Sciatic nerve (tissue), 2 donors: ENCODE measurements at regions not wholly inside any gene's neighbourhood (a gene's known extent, or its start where the extent isn't known, plus 50 kb on each side); places are given as distances from the start of the nearest gene placed in this dataset.
"Not testable (repeated sequence)": the region's sequence is repeated elsewhere in the genome, so short reads cannot be mapped to it uniquely, and the experiment has no call there.

Experiments
- ATAC-seq: fragments of 200-7000 bp; cut with Tn5 transposase; one replicate; pipeline ENCODE4 v1.9.1; 2020; ENCODE audit warnings: mild to moderate bottlenecking, moderate library complexity
- DNase-seq: peaks from one replicate; pipeline ENCODE4 v3.0.0-alpha.2; 2020; ENCODE audit warnings: low spot score
- intact Hi-C: fragments of 100-400 bp; cut with DNase I; formaldehyde crosslinking; loops from one replicate; pipeline ENCODE4 v1.14.2; 2022
- donor health status: DM: no; HTN: no; CAD: no.
- donor health status: DM: no; HTN: no; CAD: no.

GRCh38 chr13:50730496-50731351 lies 112.8 kb downstream of the DLEU7 start:
- intact Hi-C loops: no loop called here
- DNase-seq (no peak), ATAC-seq (no peak)

DNA sequence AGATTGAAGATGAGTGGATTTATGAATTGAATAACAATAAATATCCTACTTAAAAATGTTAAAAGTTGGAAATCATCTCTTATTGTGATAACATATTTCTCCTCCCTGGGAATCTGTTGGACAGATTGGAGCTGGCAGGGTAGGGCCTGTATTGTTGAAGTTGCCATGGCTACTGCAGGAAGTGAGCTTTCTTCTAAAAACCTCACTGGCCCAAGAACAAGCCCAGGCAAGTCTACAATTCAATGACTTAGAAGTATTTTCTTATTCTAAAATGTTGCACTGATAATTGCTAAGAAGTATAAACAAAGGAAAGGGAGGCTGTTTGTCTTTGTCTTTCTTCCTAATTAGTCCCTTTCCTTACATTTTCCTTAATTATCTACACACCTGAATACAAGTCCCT lies 112.1 kb downstream of the DLEU7 start:
- intact Hi-C loops: no loop called here
- DNase-seq: no peak
- ATAC-seq: peak; percentile 71

DNA sequence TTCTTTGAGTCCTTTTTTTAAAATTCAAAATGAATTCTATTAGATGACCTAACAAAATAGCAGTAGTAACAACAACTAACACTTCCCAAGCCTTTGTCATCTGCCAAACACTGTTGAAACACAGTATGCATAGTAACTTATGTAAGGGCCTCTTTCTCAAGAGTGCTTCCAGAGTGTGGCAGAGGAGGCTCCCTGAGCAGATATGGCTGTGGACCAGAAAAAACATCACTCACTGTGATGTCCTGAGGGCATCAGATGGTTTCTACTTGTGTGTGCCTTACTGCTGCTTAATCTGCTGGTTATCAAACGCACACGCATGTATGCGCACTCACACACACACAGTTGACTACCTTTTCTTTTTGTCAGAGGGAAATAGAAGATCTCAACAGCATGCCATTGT lies 110.8 kb downstream of the DLEU7 start:
- intact Hi-C loops: no loop called here
- ATAC-seq (no peak), DNase-seq (no peak)

DNA sequence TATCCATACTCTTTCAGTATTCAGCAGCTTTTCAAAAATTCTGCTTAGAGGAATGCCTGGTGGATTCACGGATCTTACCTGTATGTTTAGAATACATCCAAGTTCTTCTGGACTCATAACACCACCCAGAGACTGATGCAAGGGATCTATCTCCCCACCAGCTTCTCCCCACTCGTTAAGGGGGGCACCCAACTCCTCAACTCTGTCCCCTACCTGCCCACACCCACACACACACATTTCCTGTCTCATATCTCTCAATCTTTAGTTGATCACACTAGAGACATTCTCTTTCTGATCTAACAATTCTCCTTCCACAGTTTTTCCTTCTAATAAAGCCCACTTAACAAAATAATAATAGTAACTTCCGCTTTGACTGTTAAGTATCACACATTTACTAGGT lies 110.1 kb downstream of the DLEU7 start:
- DNase-seq: no peak
- ATAC-seq: no peak
- intact Hi-C loops: no loop called here

- intact Hi-C loops: no loop called here
Observed at GRCh38 chr13:50735071-50735470, 108.4 kb downstream of the DLEU7 start.

GRCh38 chr13:50740052-50740741 lies 103.3 kb downstream of the DLEU7 start:
- intact Hi-C loops: no loop called here
- ATAC-seq (no peak), DNase-seq (no peak)

More at GRCh38 chr13:50735071-50735470, 108.4 kb downstream of the DLEU7 start:
- DNase-seq (no peak), ATAC-seq (no peak)

GRCh38 chr13:50742353-50742752 lies 101.1 kb downstream of the DLEU7 start:
- intact Hi-C loops: no loop called here
- no peak for DNase-seq
- ATAC-seq: no peak

DNA sequence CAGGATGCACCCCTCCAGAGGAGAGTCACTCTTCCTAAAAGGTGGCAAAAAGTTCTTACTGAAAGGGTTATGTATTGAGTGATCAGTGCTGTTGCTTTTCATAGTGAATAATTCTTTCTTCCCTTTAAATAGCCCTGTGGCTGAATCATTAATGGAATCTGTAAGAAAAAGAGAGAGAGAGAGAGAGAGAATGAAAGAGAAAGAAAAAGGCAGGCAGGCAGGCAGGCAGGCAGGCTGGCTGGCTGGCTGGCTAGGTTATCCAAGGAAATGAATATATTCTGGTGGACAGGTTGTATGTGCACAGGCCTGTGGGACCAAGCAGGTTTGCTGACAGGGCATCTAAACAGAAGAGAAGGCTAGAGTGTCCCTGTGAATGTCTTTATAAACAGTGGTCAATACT lies 100.5 kb downstream of the DLEU7 start:
- intact Hi-C loops: no loop called here
- ATAC-seq (no peak), DNase-seq (no peak)

- intact Hi-C loops: no loop called here
- DNase-seq (no peak), ATAC-seq (no peak)
Observed at GRCh38 chr13:50744116-50744660, 99.3 kb downstream of the DLEU7 start.

DNA sequence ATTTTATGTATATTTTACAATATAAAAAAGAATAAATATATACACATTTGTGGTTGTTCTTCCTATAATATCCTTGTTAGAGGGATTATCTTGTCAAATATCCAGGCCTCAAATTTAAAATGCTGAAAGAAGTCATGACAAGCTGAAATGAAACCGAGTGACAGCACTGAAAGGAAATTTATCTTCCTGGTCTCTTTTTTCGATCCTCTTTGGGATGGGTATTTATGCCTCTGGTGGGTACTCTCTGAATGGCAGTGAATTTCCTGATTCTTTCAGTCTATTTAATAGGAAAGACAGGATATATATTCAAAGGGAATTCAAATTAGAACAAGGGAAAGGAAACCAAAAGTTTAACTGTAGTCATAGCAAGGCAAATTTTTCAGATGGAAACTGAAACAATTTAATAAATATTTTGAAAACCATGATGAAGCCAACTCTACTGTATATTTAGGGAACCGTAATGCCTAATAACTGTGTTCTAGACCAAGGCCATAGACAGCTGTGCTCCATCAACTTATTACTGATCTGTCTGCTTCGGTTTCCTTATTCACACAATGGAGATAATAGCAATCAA lies 97.9 kb downstream of the DLEU7 start:
- ATAC-seq (no peak), DNase-seq (no peak)
- intact Hi-C loops: no loop called here

- DNase-seq (no peak), ATAC-seq (peak; percentile 90)
- intact Hi-C loops: no loop called here
Observed at GRCh38 chr13:50747737-50748350, 95.6 kb downstream of the DLEU7 start.

- intact Hi-C loops, ATAC-seq, DNase-seq: not testable (repeated sequence)
Observed at GRCh38 chr13:50753221-50753620, 90.3 kb downstream of the DLEU7 start.

- ATAC-seq, DNase-seq, intact Hi-C loops: not testable (repeated sequence)
Observed at GRCh38 chr13:50755862-50756685, 87.4 kb downstream of the DLEU7 start.

DNA sequence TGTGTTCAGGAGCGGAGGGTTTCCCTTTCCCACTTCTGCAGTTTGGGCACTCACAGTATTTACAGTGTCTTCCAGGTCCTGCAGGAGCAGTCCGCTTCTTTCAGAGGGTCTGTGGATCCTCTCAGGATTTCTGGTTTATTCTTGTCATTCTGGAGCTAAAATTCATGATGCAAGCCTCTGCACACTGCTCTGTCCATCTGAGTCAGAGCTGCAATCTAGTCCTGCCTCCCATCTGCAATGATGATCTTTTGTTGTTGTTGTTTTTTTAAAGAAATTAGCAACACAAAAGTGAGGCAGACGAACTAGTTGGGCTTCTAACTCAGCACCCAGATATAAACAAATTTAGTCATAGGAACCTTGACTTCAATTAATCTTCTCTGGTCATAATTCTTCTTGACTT lies 86.5 kb downstream of the DLEU7 start:
- DNase-seq (no peak), ATAC-seq (no peak)
- intact Hi-C loops: no loop called here

- DNase-seq (no peak), ATAC-seq (no peak)
- intact Hi-C loops: no loop called here
Observed at GRCh38 chr13:50758796-50759195, 84.7 kb downstream of the DLEU7 start.

DNA sequence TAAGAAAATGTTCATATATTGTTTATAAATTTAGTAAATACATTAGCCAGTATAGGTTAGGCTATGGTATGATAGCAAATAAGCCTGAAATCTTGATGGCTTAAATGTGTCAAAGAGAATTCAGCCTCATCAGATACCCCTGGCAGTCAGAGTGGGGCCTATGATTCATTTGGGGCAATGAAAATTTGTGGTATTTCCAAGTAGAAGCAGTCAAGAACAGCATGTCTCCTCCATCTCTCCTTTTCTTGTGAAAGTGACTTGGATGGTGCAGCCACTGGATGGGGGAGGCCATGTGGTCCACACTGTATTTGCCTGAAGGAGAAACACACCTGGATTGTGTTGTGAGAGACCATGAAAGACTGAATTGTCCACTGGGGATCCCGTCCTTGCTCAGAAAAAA lies 82.7 kb downstream of the DLEU7 start:
- ATAC-seq (no peak), DNase-seq (no peak)
- intact Hi-C loops: no loop called here

DNA sequence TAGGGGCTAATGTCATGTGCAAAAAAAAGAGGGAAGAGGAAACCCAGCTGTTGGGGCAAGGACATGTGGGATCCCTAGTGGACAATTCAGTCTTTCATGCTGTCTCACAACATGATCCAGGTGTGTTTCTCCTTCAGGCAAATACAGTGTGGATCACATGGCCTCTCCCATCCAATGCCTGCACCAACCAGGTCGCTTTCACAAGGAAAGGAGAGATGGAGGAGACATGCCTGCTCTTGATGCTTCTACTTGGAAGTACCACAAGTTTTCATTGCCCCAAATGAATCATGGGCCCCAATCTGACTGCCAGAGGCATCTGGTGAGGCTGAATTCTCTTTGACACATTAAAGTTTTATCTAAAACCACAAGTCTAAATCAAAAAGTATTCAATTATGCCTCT lies 82.1 kb downstream of the DLEU7 start:
- intact Hi-C loops: no loop called here
- no peak for DNase-seq
- no peak for ATAC-seq

GRCh38 chr13:50762969-50763567 lies 80.4 kb downstream of the DLEU7 start:
- intact Hi-C loops: no loop called here
- ATAC-seq: peak; percentile 42
- no peak for DNase-seq
